K562 (cell line): ENCODE measurements at regions not wholly inside any gene's neighbourhood (a gene's known extent, or its start where the extent isn't known, plus 50 kb on each side); places are given as distances from the start of the nearest gene placed in this dataset.

Experiments
- ATF7 ChIP-seq: fragments of 450-650 bp; IDR thresholded peaks from 2 replicates; pipeline ENCODE4 v1.7.1; 2014; ENCODE audit warnings: mild to moderate bottlenecking, moderate library complexity
- BHLHE40 ChIP-seq: IDR thresholded peaks from 2 replicates; pipeline ENCODE4 v1.6.1; 2011; ENCODE audit warnings: low read length, improper control_type of control experiment
- FOXK1 ChIP-seq: sonication (generic); formaldehyde crosslinking; IDR thresholded peaks from 2 replicates; pipeline ENCODE4 v1.8.0; 2022; ENCODE audit warnings: missing genetic modification reagents, mild to moderate bottlenecking, borderline replicate concordance
- KAT8 ChIP-seq: fragments of 450-650 bp; IDR thresholded peaks from 2 replicates; pipeline ENCODE4 v1.6.1; 2016; ENCODE audit warnings: low read depth, mild to moderate bottlenecking
- MYNN ChIP-seq, 2 experiments: sonication (generic); formaldehyde crosslinking in 1 of 2; IDR thresholded peaks; 2 replicates each; pipeline versions ENCODE4 v1.5.0 to v1.6.1; 2016 to 2020; ENCODE audit warnings: antibody characterized with exemption in 1 of 2, missing genetic modification reagents in 1 of 2
- RAD51 ChIP-seq: fragments of 450-650 bp; IDR thresholded peaks from 2 replicates; pipeline ENCODE4 v1.7.1; 2016; ENCODE audit warnings: low read depth, mild to moderate bottlenecking, borderline replicate concordance
- REST ChIP-seq, 2 experiments: fragments of 450-650 bp; formaldehyde crosslinking in 1 of 2; IDR thresholded peaks; 2 replicates each; pipeline versions ENCODE4 v1.4.0 to v1.6.1; 2014 to 2020; ENCODE audit warnings: mild to moderate bottlenecking in 2 of 2, borderline replicate concordance in 1 of 2, low read depth in 1 of 2
- TFE3 ChIP-seq: fragments of 450-650 bp; formaldehyde crosslinking; IDR thresholded peaks from 2 replicates; pipeline ENCODE4 v1.4.0; 2020; ENCODE audit warnings: mild to moderate bottlenecking, mixed read lengths
- TOE1 ChIP-seq, 2 experiments: fragments of 450-650 bp in 1 of 2; sonication (generic) in 1 of 2; formaldehyde crosslinking in 1 of 2; IDR thresholded peaks; 2 replicates each; pipeline versions ENCODE4 v1.7.1 to v1.8.0; 2016 to 2022; ENCODE audit warnings: borderline replicate concordance in 2 of 2, mild to moderate bottlenecking in 2 of 2, antibody characterized with exemption in 1 of 2, inconsistent platforms in 1 of 2, low read depth in 1 of 2, missing genetic modification reagents in 1 of 2, moderate library complexity in 1 of 2
- ZFPM2 ChIP-seq: fragments of 250-450 bp; sonication (Bioruptor Pico); IDR thresholded peaks from 2 replicates; pipeline ENCODE4 v1.5.1; 2022; ENCODE audit warnings: mild to moderate bottlenecking

- peak; percentile 16; the same call in 1 of the 2 replicates for TF ChIP-seq TOE1 (IDR thresholded peaks at IDR 0.05; ENCODE audit: borderline replicate concordance)
- no peak for TF ChIP-seq TOE1 (CRISPR knock-in tag; IDR thresholded peaks at IDR 0.05; ENCODE audit: borderline replicate concordance, low read depth)
- TF ChIP-seq TFE3: peak; percentile 90
- TF ChIP-seq FOXK1 (CRISPR knock-in tag): no peak
- no peak for TF ChIP-seq ZFPM2 (CRISPR knock-in tag)
- TF ChIP-seq RAD51: peak; percentile 63
- no peak for TF ChIP-seq KAT8
- TF ChIP-seq ATF7: no peak
- peak; percentile 80; the same call in 1 of the 2 replicates for TF ChIP-seq REST (IDR thresholded peaks at IDR 0.05; ENCODE audit: borderline replicate concordance)
- TF ChIP-seq REST (CRISPR knock-in tag; IDR thresholded peaks at IDR 0.05; ENCODE audit: low read depth): no peak
- TF ChIP-seq BHLHE40: peak; percentile 14; the same call in 1 of the 2 replicates
- no peak for TF ChIP-seq MYNN (IDR thresholded peaks at IDR 0.05)
- no peak for TF ChIP-seq MYNN (CRISPR knock-in tag; IDR thresholded peaks at IDR 0.05)
Measured at GRCh38 chr6:797479-798077, 104.6 kb upstream of the EXOC2 start (continued).
